ENCODE measurements at regions not wholly inside any gene's neighbourhood (a gene's known extent, or its start where the extent isn't known, plus 50 kb on each side); places are given as distances from the start of the nearest gene placed in this dataset.

DNA sequence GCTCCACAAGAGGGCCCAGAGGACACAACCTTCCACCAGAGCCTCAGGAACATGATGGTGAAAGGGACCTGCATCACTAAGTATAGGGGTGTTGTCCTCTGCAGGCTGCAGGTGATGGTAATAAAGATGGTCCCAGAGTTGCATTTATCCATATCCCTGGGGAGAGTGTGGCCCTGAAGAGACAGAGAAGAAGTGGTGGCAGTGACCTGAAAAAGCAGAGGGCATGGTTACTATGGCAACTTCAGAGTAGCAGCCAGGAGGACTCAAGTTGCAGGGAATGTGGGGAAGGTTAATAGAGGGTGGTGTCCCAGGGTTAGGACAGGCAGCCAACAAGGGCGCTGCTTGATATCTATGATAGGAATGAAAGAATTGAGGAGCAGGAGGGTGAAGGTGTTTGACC, 57.1 kb downstream of the HLA-A start:
- Histone ChIP-seq H3K9me3 (no peaks in the 10 kb centered on the region), H3K4me3 (no peak overlapping the region), H3K36me3 (no peaks in the 10 kb centered on the region), H3K27me3 (no peaks in the 10 kb centered on the region), H3K4me1 (no peaks in the 10 kb centered on the region), H3K27ac (no peak overlapping the region)
- intact Hi-C loops (cut with DNase I; ENCODE audit: low total_unique reads), result no loop called here
- DNase-seq, result no peak
- TF ChIP-seq POLR2A (IDR thresholded peaks at IDR 0.05), result no peak
- no peak for TF ChIP-seq POLR2AphosphoS5 (IDR thresholded peaks at IDR 0.05)
- TF ChIP-seq, protein P1, sequence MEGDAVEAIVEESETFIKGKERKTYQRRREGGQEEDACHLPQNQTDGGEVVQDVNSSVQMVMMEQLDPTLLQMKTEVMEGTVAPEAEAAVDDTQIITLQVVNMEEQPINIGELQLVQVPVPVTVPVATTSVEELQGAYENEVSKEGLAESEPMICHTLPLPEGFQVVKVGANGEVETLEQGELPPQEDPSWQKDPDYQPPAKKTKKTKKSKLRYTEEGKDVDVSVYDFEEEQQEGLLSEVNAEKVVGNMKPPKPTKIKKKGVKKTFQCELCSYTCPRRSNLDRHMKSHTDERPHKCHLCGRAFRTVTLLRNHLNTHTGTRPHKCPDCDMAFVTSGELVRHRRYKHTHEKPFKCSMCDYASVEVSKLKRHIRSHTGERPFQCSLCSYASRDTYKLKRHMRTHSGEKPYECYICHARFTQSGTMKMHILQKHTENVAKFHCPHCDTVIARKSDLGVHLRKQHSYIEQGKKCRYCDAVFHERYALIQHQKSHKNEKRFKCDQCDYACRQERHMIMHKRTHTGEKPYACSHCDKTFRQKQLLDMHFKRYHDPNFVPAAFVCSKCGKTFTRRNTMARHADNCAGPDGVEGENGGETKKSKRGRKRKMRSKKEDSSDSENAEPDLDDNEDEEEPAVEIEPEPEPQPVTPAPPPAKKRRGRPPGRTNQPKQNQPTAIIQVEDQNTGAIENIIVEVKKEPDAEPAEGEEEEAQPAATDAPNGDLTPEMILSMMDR (IDR thresholded peaks at IDR 0.05), result no peak
- TF ChIP-seq EP300 (IDR thresholded peaks at IDR 0.05), result no peak
- 56 to 100% (median 77%) methylated on average over 1 of the region's 1 CpG for WGBS, 5 donors

DNA sequence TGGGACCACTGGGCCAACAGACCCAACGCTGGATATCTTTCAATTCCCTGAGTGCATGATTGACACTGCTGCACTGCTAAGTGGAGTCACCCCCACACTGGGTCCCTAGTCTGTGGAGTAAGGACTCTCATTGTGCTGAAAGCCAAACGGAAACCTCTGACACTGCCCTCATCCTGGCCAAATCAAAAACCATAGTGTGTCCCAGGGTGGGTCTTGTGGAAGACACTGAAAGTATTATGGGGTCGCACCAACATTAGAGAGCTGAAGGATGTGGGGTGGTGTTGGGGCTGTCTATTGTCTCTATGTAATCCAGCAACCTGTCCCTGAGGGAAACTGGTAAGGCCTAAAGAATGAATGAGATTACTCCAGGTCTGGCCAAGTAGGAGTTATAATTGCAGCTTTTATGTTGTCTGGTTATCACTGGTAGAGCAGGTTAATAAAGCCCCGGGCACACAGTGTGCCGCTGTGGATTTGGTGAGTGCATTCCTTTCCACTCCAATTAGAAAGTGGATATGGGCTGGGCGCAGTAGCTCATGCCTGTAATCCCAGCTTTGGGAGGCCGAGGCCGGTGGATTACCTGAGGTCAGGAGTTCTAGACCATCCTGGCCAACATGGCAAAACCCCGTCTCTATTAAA, 57.9 kb downstream of the HLA-A start:
- no peak for DNase-seq
- H3K27ac ChIP-seq, result no peak overlapping the region
- intact Hi-C loops (cut with DNase I; ENCODE audit: low total_unique reads), result no loop called here
- no peaks in the 10 kb centered on the region for H3K27me3 ChIP-seq
- TF ChIP-seq, protein P1 (IDR thresholded peaks at IDR 0.05), result no peak
- TF ChIP-seq EP300 (IDR thresholded peaks at IDR 0.05) (no peak), POLR2AphosphoS5 (IDR thresholded peaks at IDR 0.05) (no peak), POLR2A (IDR thresholded peaks at IDR 0.05) (no peak)
- no peaks in the 10 kb centered on the region for H3K4me1 ChIP-seq
- 78 to 96% (median 81%) methylated on average over 9 of the region's 9 CpGs for WGBS, 5 donors
- no peaks in the 10 kb centered on the region for H3K9me3 ChIP-seq
- H3K36me3 ChIP-seq, result no peaks in the 10 kb centered on the region
- no peak overlapping the region for H3K4me3 ChIP-seq

DNA sequence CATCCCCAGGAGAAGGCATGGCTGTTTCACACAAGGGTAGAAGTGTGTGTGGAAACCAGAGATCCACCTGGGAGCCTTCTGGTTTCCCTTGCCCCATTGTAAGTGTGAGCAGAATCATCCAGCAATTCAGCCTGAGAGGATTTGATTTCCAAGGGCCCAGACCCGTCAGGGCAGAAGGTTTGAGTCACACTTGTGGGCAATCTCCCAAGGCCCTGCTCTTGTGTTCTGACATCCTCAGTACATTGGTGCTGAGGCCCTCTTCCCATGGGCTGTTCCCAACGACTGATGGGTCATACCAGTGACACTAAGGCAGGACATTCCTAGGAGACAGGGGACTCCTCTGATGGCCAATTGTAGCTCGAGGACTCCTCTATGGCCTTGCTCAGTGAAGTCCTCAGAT, 58.2 kb upstream of the POLR1H start:
- Histone ChIP-seq H3K9me3 (no peaks in the 10 kb centered on the region), H3K27ac (no peak overlapping the region)
- intact Hi-C loops (cut with DNase I; ENCODE audit: low total_unique reads), result no loop called here

DNA sequence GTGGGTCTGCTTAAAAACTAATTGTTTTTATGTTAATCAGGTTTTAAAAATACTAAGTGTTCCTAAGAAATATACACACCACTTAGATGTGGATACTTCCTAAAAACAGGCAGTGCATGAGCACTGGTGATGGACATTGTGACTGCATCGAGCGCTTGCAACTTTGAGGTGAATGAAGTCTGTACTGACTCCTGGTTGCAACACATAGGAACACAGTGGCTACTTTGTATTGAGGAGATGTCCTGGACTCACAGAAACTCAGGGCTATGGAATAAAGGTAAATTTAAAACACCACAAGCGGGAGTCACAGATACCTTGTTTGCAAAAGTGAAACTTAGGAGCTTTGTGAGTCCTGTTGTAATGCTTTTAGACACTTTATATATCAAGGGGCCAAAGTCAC, 55.6 kb upstream of the POLR1H start:
- TF ChIP-seq POLR2A (IDR thresholded peaks at IDR 0.05) (no peak), POLR2AphosphoS5 (IDR thresholded peaks at IDR 0.05) (no peak), EP300 (IDR thresholded peaks at IDR 0.05) (no peak)
- TF ChIP-seq, protein P1 (IDR thresholded peaks at IDR 0.05), result no peak
- Histone ChIP-seq H3K4me1 (peaks cover 13 to 25% (median 17%) of the 10 kb centered on the region in 4 donors), H3K27me3 (peaks cover 0 to 32% (median 22%) of the 10 kb centered on the region in 3 donors), H3K9me3 (no peaks in the 10 kb centered on the region), H3K4me3 (no peak overlapping the region), H3K27ac (no peak overlapping the region), H3K36me3 (no peaks in the 10 kb centered on the region)
- 86 to 97% (median 93%) methylated on average over 3 of the region's 3 CpGs for WGBS, 5 donors
- intact Hi-C loops (cut with DNase I; ENCODE audit: low total_unique reads), result no loop called here
- DNase-seq, result no peak

More for the DNA sequence above, 58.2 kb upstream of the POLR1H start:
- no peak overlapping the region for H3K4me3 ChIP-seq
- H3K36me3 ChIP-seq, result no peaks in the 10 kb centered on the region
- peaks cover 0 to 20% (median 16%) of the 10 kb centered on the region in 3 donors for H3K27me3 ChIP-seq
- 48 to 67% (median 61%) methylated on average over 3 of the region's 3 CpGs for WGBS, 5 donors
- TF ChIP-seq, protein P1 (IDR thresholded peaks at IDR 0.05), result no peak
- TF ChIP-seq POLR2A (IDR thresholded peaks at IDR 0.05), result no peak
- TF ChIP-seq EP300 (IDR thresholded peaks at IDR 0.05), result no peak
- no peak for TF ChIP-seq POLR2AphosphoS5 (IDR thresholded peaks at IDR 0.05)
- DNase-seq, result no peak
- peaks cover 13 to 23% (median 17%) of the 10 kb centered on the region in 4 donors for H3K4me1 ChIP-seq

All from stomach (tissue), 8 donors.